ENCODE measurements at regions not wholly inside any gene's neighbourhood (a gene's known extent, or its start where the extent isn't known, plus 50 kb on each side); places are given as distances from the start of the nearest gene placed in this dataset.
"Not testable (repeated sequence)": the region's sequence is repeated elsewhere in the genome, so short reads cannot be mapped to it uniquely, and the experiment has no call there.

DNA sequence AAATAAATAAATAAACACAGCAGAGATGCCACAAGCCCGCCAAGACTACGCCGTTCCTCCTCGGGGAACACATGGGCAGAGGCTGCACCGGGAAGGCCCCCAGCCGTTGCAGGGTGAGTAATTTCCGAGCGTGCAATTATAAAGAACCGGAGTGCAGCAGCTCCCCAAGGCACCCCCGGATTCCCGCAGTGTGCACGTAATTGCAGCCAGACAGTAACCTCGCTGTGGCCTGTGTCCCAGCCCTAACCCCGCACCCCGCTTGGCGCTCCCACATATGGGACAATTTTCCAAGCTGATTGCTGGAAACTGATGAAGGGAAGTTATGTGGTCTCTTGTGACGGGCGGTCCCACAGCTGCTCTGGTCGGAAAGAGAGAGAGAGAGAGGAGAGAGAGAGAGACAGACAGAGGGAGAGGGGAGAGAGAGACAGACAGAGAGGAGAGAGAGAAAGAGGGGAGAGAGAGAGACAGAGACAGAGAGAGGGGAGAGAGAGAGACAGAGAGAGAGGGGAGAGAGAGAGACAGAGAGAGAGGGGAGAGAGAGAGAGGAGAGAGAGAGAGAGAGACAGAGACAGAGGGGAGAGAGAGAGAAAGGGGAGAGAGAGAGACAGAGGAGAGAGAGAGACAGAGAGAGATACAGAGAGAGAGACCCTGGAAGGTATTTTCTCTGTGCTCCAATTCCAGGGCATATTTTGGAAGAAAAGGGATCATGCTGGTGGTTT, 275.4 kb downstream of the SHOX start:
- DNase-seq (ENCODE audit: low spot score), result no peak

DNA sequence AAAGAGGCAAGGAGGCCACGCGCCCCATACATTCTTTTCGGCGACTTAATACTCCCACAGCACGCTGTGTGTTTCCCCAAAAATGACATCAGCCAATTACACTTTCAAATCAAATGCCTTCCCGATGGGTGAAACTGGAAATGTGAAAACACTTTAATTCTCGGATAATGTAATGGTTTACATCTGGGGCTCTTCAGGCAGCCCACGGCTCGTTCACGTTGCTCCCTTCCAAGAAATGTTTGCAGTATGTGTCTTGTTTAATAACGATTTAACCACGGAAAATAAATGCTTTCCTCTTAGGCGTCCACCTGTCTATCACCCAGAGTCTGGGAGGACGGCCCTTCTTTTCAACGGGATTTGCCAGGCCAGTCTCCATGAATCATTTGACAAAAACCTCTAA, 272.5 kb downstream of the SHOX start:
- no peak for DNase-seq (ENCODE audit: low spot score)

- DNase-seq (ENCODE audit: low spot score), result no peak
Observed at GRCh38 chrX:896256-896655, 265.7 kb downstream of the SHOX start.

GRCh38 chrX:889966-890651, 259.5 kb downstream of the SHOX start:
- no peak for DNase-seq (ENCODE audit: low spot score)

GRCh38 chrX:887724-888123, 257.1 kb downstream of the SHOX start:
- DNase-seq (ENCODE audit: low spot score), result not testable (repeated sequence)

- no peak for DNase-seq (ENCODE audit: low spot score)
Observed at GRCh38 chrX:883588-883987, 253.0 kb downstream of the SHOX start.

- not testable (repeated sequence) for DNase-seq (ENCODE audit: low spot score)
Observed at GRCh38 chrX:879756-880698, 249.4 kb downstream of the SHOX start.

DNA sequence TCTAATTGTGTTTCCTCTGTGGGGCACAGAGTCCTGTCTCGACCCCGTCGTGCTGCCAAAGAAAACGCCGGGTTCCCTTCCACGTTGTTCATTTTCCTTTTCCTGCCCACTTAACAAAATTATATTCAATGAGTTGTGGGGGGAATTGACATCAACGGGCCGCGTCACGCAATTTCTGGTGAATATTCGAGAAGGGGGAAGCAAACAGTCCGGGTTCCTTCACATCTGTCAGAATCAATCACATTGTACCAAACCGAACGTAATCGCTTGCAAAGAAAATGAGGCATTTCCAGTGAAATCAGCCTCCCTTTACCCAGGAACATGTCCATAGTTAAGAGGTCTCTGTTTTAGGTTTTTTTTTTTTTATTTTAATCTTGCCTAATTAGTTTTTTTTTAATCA, 243.5 kb downstream of the SHOX start:
- no peak for DNase-seq (ENCODE audit: low spot score)

DNA sequence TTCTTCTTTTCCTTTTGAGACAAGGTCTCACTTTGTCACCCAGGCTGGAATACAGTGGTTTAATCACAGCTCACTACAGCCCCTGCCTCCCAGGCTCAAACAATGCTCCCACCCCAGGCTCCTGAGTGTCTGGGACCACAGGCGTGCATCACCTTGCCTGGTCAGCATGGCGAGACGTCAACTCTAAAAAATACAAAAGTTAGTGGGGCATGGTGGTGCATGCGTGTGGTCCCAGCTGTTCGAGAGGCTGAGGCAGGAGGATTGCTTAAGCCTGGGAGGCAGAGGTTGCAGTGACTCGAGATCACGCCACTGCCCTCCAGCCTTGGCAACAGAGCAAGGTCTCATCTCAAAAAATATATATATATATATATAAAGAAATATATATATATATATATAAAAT, 242.4 kb downstream of the SHOX start:
- no peak for DNase-seq (ENCODE audit: low spot score)

DNA sequence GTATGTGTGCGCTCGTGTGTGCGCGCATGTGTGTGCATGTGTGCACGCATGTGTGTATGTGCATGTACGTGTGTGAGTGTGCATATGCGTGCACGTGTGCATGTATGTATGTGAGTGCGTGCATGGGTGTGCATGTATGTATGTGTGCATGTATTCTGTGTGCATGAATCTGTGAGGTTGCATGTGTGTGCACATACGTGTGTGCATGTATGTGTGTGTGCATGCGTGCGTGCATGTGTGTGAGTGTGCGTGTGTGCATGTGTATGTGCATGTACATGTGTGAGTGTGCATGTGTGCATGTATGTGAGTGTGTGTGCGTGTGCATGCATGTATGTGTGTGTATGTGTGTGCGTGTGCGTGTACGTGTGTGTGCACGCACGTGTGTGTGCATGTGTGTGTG, 241.5 kb downstream of the SHOX start:
- DNase-seq (ENCODE audit: low spot score), result no peak

GRCh38 chrX:871626-872025, 241.0 kb downstream of the SHOX start:
- DNase-seq (ENCODE audit: low spot score), result no peak

DNA sequence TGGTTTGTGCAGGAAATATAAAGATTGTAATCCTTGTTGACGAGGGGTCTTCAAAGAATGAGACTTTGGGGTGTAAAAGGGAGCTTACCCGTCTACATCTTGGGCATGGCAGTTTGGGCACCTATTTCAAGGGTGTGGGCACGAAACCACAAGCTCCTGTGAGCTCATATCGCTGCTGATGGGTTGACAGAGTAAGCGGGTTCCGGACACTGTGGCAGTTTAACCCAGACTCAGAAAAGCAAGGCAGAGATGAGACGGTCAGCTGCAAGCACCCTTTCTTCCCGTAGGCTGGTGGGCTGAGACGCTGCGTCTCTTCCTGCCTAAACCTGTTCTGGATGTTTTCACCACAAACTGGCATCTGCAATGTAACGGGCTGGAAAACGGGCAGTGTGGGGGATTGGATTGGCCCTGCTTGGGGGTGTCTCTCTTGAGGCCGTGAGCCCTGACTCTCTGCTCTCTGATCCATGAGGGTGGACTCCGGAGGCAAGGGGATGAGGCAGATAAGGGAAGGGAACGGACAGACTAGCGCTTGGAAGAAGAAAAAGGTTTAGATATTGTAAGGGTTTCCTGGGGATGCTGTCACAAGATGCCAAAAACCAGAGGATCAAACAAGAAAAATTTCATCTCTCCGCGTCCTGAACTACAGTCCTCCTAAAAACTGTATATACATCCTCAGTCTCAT, 237.5 kb downstream of the SHOX start:
- no peak for DNase-seq (ENCODE audit: low spot score)

DNA sequence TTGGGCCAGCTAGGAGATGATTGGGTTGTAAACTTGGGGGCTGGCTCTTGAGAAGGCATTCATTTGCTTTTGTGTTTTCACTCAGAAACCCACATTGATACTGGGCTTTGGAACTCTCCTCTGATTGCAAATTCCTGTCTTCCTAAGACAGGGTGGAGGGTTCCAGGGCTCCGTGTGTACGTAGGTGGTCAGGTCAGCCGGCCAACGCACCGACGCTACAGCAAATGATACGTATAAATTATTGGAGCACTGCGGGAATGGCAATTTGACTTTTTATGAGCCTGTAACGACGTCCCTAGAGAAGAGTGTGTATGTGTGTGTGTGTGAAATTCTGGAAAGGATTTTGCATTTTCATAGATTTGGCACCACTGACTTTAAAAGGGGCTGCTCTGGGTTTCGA, 236.9 kb downstream of the SHOX start:
- no peak for DNase-seq (ENCODE audit: low spot score)

DNA sequence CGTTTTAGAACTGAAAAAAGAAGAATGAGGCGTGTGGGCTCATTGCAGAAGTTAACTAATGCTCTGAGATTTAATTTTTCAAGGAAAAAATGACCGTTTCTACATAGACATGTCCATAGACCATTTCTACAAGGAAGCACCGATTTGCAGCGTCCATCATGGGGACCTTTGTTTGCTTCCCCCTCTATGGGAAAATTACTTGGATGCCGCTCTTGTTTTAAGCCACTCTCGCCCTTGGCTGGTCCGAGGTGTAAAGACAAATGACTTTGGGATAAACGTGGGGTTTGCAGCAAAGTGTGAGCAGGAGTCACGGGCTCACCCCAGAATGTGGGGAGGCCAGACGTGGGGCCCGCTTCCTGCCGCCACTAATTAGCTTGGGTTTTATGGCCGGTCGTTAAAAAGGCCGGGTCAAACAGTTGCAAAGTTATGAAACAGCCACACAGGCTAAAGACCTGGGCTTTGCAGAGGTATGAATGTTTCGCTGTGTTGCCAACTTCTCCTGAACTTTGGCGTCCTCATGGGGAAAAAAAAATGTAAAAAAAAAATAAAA, 235.9 kb downstream of the SHOX start:
- DNase-seq (ENCODE audit: low spot score), result no peak

- DNase-seq (ENCODE audit: low spot score), result no peak
Observed at GRCh38 chrX:865422-865821, 234.8 kb downstream of the SHOX start.

DNA sequence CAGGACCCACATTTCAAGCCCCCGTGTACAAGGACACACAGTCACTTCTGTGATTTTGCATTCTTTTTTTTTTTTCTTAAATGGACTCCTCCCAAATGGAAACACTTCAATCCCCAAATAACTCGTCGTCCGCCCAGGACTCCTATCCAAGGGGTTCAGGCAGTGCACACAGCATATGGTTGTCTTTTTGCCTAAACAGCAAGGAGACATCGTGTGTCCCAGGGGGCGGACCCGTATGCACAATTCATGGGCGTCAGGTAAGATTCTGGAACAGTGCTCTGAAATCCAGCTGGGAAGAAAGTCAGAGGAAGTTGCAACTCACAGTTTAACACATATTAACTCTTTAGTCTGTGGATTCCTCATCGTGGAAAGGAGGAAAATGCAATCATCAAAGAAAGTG, 231.3 kb downstream of the SHOX start:
- no peak for DNase-seq (ENCODE audit: low spot score)

GRCh38 chrX:861340-861890, 230.8 kb downstream of the SHOX start:
- no peak for DNase-seq (ENCODE audit: low spot score)

DNA sequence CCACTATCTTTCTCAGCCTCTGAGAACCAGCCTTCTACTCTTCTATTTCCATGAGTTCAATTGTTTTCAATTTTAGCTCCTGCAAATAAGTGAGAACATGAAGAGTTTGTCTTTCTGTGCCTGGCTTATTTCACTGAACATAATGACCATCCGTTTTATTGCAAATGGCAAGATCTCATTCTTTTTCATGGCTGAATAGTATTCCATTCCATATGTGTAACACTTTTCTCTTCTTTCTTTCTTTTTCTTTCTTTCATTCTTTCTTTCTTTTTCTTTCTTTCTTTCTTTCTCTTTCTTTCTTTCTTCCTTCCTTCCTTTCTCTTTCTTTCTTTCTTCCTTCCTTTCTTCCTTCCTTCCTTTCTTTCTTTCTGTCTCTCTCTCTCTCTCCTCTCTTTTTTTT, 228.7 kb downstream of the SHOX start:
- DNase-seq (ENCODE audit: low spot score), result no peak

- DNase-seq (ENCODE audit: low spot score), result no peak
Observed at GRCh38 chrX:858542-859078, 228.0 kb downstream of the SHOX start.

DNA sequence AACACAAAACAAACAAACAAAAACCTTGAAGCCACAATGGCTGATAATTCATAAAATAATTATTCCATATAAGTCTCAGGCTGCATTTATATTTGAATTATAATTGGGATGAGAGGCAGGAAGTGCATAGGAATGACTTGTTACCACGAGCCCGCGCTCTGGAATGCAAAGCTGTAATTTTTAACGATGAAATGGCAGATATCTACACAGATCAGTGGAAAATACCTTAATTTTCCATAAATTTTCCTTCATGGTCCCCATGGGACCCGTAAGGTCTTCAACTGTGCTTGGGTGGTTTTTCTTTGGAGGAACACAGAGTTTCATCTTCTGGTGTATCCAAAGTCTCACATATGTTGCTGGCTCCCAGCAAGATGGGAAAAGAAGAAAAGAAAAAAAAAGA, 226.8 kb downstream of the SHOX start:
- no peak for DNase-seq (ENCODE audit: low spot score)
